ENCODE measurements at regions not wholly inside any gene's neighbourhood (a gene's known extent, or its start where the extent isn't known, plus 50 kb on each side); places are given as distances from the start of the nearest gene placed in this dataset.

DNA sequence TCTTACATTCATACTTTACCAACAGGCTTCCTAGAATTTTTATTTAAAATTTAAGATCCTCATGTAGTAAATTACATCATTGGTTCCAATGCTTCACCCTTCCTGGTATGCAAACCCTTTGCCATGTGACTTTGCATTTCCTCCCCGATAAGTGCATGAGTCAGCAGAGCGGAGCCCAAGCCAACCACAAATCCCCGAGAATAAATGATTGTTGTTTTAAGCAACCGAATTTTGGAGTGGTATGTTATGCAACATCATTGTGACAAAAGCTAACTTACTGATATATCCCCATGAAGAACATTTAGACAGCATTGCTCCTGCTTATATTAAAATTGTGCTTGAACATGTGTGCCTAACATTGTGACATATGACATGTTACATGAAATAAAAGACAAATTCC is 199.4 kb upstream of the DDX53 start:
- TF ChIP-seq, protein P1, sequence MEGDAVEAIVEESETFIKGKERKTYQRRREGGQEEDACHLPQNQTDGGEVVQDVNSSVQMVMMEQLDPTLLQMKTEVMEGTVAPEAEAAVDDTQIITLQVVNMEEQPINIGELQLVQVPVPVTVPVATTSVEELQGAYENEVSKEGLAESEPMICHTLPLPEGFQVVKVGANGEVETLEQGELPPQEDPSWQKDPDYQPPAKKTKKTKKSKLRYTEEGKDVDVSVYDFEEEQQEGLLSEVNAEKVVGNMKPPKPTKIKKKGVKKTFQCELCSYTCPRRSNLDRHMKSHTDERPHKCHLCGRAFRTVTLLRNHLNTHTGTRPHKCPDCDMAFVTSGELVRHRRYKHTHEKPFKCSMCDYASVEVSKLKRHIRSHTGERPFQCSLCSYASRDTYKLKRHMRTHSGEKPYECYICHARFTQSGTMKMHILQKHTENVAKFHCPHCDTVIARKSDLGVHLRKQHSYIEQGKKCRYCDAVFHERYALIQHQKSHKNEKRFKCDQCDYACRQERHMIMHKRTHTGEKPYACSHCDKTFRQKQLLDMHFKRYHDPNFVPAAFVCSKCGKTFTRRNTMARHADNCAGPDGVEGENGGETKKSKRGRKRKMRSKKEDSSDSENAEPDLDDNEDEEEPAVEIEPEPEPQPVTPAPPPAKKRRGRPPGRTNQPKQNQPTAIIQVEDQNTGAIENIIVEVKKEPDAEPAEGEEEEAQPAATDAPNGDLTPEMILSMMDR (conservative IDR thresholded peaks at IDR 0.05 in 1 of 2, IDR thresholded peaks at IDR 0.05 in 1 of 2; ENCODE audit: extremely low read depth in 1 of 2, insufficient read depth in 1 of 2, low read depth in 1 of 2, low read length in 2 of 2) = no peak
- TF ChIP-seq EZH2 (IDR thresholded peaks at IDR 0.05; ENCODE audit: borderline replicate concordance, low read length) = no peak
